Mesenchymal stem cell (in vitro differentiated cells and primary cell): ENCODE measurements at regions not wholly inside any gene's neighbourhood (a gene's known extent, or its start where the extent isn't known, plus 50 kb on each side); places are given as distances from the start of the nearest gene placed in this dataset.
"Not testable (repeated sequence)": the region's sequence is repeated elsewhere in the genome, so short reads cannot be mapped to it uniquely, and the experiment has no call there.

ENCODE experiments used
- DNase-seq: peaks from one replicate; pipeline ENCODE4 v3.0.0-alpha.2; 2013
- H2AFZ ChIP-seq: one replicate; pipeline ENCODE4 v1.6.1; 2013; ENCODE audit warnings: low read depth, mild to moderate bottlenecking, control low read depth, inconsistent platforms, low read length, moderate library complexity
- H2AK5ac ChIP-seq: 2 replicates; pipeline ENCODE4 v1.6.1; 2013; ENCODE audit warnings: low read length, moderate library complexity, mild to moderate bottlenecking, inconsistent platforms; ENCODE audit not compliant: severe bottlenecking
- H2BK120ac ChIP-seq: one replicate; pipeline ENCODE4 v1.6.1; 2013; ENCODE audit warnings: low read depth, mild to moderate bottlenecking, inconsistent platforms, low read length, moderate library complexity
- H2BK12ac ChIP-seq, 2 experiments: one replicate each; pipeline ENCODE4 v1.6.1; 2013; ENCODE audit warnings: inconsistent platforms in 2 of 2, low read length in 2 of 2, mild to moderate bottlenecking in 2 of 2, moderate library complexity in 2 of 2, control low read depth in 1 of 2
- H2BK15ac ChIP-seq: one replicate; pipeline ENCODE4 v1.6.1; 2013; ENCODE audit warnings: mild to moderate bottlenecking, low read depth, inconsistent platforms; ENCODE audit not compliant: poor library complexity, severe bottlenecking
- H2BK5ac ChIP-seq: 2 replicates; pipeline ENCODE4 v1.6.1; 2013; ENCODE audit warnings: low read depth, mild to moderate bottlenecking, low read length, control low read depth, inconsistent platforms; ENCODE audit not compliant: poor library complexity, severe bottlenecking
- H3K14ac ChIP-seq, 2 experiments: one replicate each; pipeline ENCODE4 v1.6.1; 2013; ENCODE audit warnings: inconsistent platforms in 2 of 2, low read length in 2 of 2, control low read depth in 1 of 2, mild to moderate bottlenecking in 1 of 2, moderate library complexity in 1 of 2
- H3K18ac ChIP-seq, 2 experiments: one replicate each; pipeline ENCODE4 v1.6.1; 2013; ENCODE audit warnings: inconsistent platforms in 2 of 2, low read length in 2 of 2, control low read depth in 1 of 2, low read depth in 1 of 2, mild to moderate bottlenecking in 1 of 2
- H3K23ac ChIP-seq, 2 experiments: one replicate each; pipeline ENCODE4 v1.6.1; 2013; ENCODE audit warnings: inconsistent platforms in 2 of 2, low read length in 2 of 2, mild to moderate bottlenecking in 2 of 2, moderate library complexity in 2 of 2, control low read depth in 1 of 2
- H3K27ac ChIP-seq: 2 replicates; pipeline ENCODE4 v1.5.1; 2013; ENCODE audit warnings: mild to moderate bottlenecking, moderate library complexity, low read length, control low read depth, inconsistent platforms; ENCODE audit not compliant: poor library complexity, severe bottlenecking
- H3K27me3 ChIP-seq, 2 experiments: 2 replicates each; pipeline versions ENCODE4 v1.6.1 to v1.7.0; 2013; ENCODE audit warnings: low read length in 2 of 2, mild to moderate bottlenecking in 2 of 2, moderate library complexity in 2 of 2, control low read depth in 1 of 2, inconsistent platforms in 1 of 2; ENCODE audit not compliant: control insufficient read depth in 1 of 2, insufficient read depth in 1 of 2
- H3K36me3 ChIP-seq, 2 experiments: 2 replicates each; pipeline versions ENCODE4 v1.6.1 to v1.7.0; 2013; ENCODE audit warnings: low read length in 2 of 2, control low read depth in 1 of 2, inconsistent platforms in 1 of 2, low read depth in 1 of 2, mild to moderate bottlenecking in 1 of 2; ENCODE audit not compliant: insufficient read depth in 2 of 2, control insufficient read depth in 1 of 2
- H3K4ac ChIP-seq, 2 experiments: one replicate each; pipeline ENCODE4 v1.6.1; 2013; ENCODE audit warnings: inconsistent platforms in 2 of 2, low read length in 2 of 2, mild to moderate bottlenecking in 2 of 2, moderate library complexity in 2 of 2, control low read depth in 1 of 2, low read depth in 1 of 2
- H3K4me1 ChIP-seq: 2 replicates; pipeline ENCODE4 v1.6.1; 2013; ENCODE audit warnings: low read depth, low read length, control low read depth; ENCODE audit not compliant: control insufficient read depth, insufficient read depth
- H3K4me2 ChIP-seq: 2 replicates; pipeline ENCODE4 v1.6.1; 2013; ENCODE audit warnings: low read length, mild to moderate bottlenecking, inconsistent platforms; ENCODE audit not compliant: poor library complexity, severe bottlenecking
- H3K4me3 ChIP-seq, 2 experiments: 2 replicates each; pipeline versions ENCODE4 v1.5.1 to v1.7.0; 2013; ENCODE audit warnings: low read length in 2 of 2, mild to moderate bottlenecking in 2 of 2, control low read depth in 1 of 2, low read depth in 1 of 2; ENCODE audit not compliant: insufficient read depth in 1 of 2
- H3K79me1 ChIP-seq: replicated peaks from 2 replicates; pipeline ENCODE4 v1.6.1; 2013; ENCODE audit warnings: mild to moderate bottlenecking, control low read depth, low read length, inconsistent platforms; ENCODE audit not compliant: poor library complexity, severe bottlenecking
- H3K9ac ChIP-seq: 2 replicates; pipeline ENCODE4 v1.7.0; 2013; ENCODE audit warnings: mild to moderate bottlenecking, low read length, moderate library complexity
- H3K9me3 ChIP-seq: 2 replicates; pipeline ENCODE4 v1.7.0; 2013; ENCODE audit warnings: mild to moderate bottlenecking, low read length; ENCODE audit not compliant: control insufficient read depth
- H4K8ac ChIP-seq: one replicate; pipeline ENCODE4 v1.6.1; 2013; ENCODE audit warnings: inconsistent platforms, mild to moderate bottlenecking, low read length, moderate library complexity
- H4K91ac ChIP-seq: one replicate; pipeline ENCODE4 v1.6.1; 2013; ENCODE audit warnings: mild to moderate bottlenecking, low read length, inconsistent platforms
- WGBS: methylation state at CpG from one replicate; pipeline ENCODE4 v1.1.7; 2013; ENCODE audit warnings: mixed read lengths; 5-methylcytosine and 5-hydroxymethylcytosine counted together

DNA sequence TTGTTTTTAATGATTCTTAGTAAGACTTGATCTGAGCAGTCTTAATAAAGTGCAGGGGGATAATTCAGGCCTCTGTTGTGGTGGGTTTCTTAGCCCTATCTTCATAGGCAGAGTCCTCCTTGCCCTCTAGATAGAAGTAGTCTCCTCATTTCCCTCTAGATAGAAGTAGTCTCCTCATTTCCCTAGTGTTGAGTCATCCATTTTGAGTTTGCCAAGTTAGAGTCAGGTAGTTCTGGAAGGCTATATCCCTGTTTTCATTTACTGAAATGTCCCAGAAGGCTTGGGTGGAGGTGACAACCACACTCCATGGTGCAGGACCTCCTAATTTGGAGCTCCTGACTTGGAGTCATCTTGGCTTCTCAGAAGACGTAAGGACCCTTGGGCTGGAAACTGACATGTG, 384.6 kb downstream of the MLLT3 start:
- no peaks in the 10 kb centered on the region for H3K36me3 ChIP-seq
- H3K79me1 ChIP-seq = no peaks in the 10 kb centered on the region
- H2BK5ac ChIP-seq = no peak overlapping the region
- no peak overlapping the region for H4K91ac ChIP-seq
- no peak overlapping the region for H3K4me2 ChIP-seq
- no peak overlapping the region for H3K9ac ChIP-seq
- H3K9me3 ChIP-seq = peaks cover 4% of the 10 kb centered on the region
- no peak for DNase-seq
- H3K4me3 ChIP-seq = no peak overlapping the region
- WGBS = 95% methylated on average over 1 of the region's 1 CpG
- H3K18ac ChIP-seq = no peak overlapping the region
- no peak overlapping the region for H2AK5ac ChIP-seq
- H3K27ac ChIP-seq = no peak overlapping the region
- H3K23ac ChIP-seq = no peak overlapping the region
- no peak overlapping the region for H2BK120ac ChIP-seq
- H2BK12ac ChIP-seq = no peak overlapping the region
- no peak overlapping the region for H4K8ac ChIP-seq
- peaks cover 6 to 41% of the 10 kb centered on the region in 2 experiments for H3K27me3 ChIP-seq
- no peak overlapping the region for H3K14ac ChIP-seq
- no peaks in the 10 kb centered on the region for H3K4me1 ChIP-seq
- no peak overlapping the region for H2AFZ ChIP-seq
- no peak overlapping the region for H3K4ac ChIP-seq
- H2BK15ac ChIP-seq = no peak overlapping the region

DNA sequence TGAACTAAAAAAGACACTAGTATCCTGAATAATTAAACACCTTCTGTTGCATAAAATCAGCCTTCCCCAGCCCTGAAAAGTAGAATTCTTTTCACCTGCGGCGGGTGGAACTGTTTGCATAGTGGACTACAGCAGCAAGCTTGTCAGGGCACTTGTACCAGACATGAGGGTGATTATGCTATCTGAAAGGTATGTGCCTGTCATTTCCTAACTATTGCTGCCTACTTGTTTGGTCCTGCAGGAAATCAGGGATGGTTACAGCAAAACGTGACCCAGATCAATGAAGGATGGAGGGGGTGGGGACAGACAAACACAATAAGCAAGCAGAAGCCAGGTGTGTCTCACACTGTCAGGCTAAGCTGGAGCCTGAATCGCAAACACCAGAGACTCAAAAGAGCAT, 385.6 kb downstream of the MLLT3 start:
- DNase-seq = no peak

DNA sequence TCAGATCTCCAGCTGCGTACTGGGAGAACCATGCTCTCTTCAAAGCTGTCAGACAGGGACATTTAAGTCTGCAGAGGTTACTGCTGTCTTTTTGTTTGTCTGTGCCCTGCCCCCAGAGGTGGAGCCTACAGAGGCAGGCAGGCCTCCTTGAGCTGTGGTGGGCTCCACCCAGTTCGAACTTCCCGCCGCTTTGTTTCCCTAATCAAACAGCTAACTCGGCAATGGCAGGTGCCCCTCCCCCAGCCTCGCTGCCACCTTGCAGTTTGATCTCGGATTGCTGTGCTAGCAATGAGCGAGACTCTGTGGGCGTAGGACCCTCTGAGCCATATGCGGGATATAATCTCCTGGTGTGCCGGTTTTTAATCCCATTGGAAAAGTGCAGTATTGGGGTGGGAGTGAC, 387.1 kb downstream of the MLLT3 start:
- WGBS = 96% methylated on average over 11 of the region's 11 CpGs
- not testable (repeated sequence) for H3K4me1 ChIP-seq

More for the DNA sequence above, 385.6 kb downstream of the MLLT3 start:
- H3K4ac ChIP-seq = no peak overlapping the region
- no peak overlapping the region for H3K4me2 ChIP-seq
- H3K4me3 ChIP-seq = no peak overlapping the region
- whole genome bisulfite sequencing = 83% methylated on average over 4 of the region's 4 CpGs
- no peak overlapping the region for H3K14ac ChIP-seq
- H4K8ac ChIP-seq = no peak overlapping the region
- no peak overlapping the region for H3K27ac ChIP-seq
- no peak overlapping the region for H2AK5ac ChIP-seq
- no peak overlapping the region for H3K9ac ChIP-seq
- no peak overlapping the region for H2BK15ac ChIP-seq
- no peak overlapping the region for H2BK120ac ChIP-seq
- H3K4me1 ChIP-seq = no peaks in the 10 kb centered on the region
- no peak overlapping the region for H2BK12ac ChIP-seq
- no peaks in the 10 kb centered on the region for H3K36me3 ChIP-seq
- H2AFZ ChIP-seq = no peak overlapping the region
- H3K18ac ChIP-seq = no peak overlapping the region
- no peaks in the 10 kb centered on the region for H3K79me1 ChIP-seq
- H3K27me3 ChIP-seq = peaks cover under 1 to 31% of the 10 kb centered on the region in 2 experiments
- H2BK5ac ChIP-seq = no peak overlapping the region
- peaks cover 4% of the 10 kb centered on the region for H3K9me3 ChIP-seq
- no peak overlapping the region for H3K23ac ChIP-seq
- no peak overlapping the region for H4K91ac ChIP-seq

DNA sequence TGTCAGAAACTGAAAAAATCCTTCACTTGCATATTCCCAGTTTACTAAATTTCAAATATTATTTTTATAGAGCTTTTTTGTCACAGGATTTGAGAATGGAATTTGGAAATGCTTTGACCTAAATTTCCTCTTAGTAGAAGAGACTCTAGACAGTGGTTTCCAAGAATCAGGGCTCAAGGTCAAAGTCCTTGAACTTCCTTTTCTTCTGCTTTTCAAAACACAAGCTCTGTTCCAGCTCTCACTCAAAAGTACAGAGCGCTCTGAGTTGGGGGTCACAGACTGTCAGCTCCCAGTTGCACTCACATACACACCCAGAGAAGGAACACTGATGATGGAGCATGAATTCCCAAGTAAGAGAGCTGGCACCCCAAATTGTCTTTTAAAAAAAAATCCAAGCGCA, 394.2 kb downstream of the MLLT3 start:
- Histone ChIP-seq H3K36me3 (no peaks in the 10 kb centered on the region), H3K23ac (no peak overlapping the region), H3K4me2 (no peak overlapping the region), H3K4me1 (no peaks in the 10 kb centered on the region), H4K91ac (no peak overlapping the region), H3K9ac (no peak overlapping the region), H3K14ac (no peak overlapping the region), H2BK5ac (no peak overlapping the region), H3K4ac (no peak overlapping the region), H4K8ac (no peak overlapping the region), H3K79me1 (no peaks in the 10 kb centered on the region), H2BK12ac (no peak overlapping the region), H3K27ac (no peak overlapping the region), H2BK15ac (no peak overlapping the region), H3K9me3 (no peaks in the 10 kb centered on the region), H3K27me3 (no peaks in the 10 kb centered on the region), H2AK5ac (no peak overlapping the region), H3K18ac (no peak overlapping the region), H2BK120ac (no peak overlapping the region), H3K4me3 (no peak overlapping the region), H2AFZ (no peak overlapping the region)
- no peak for DNase-seq
- WGBS = 100% methylated on average over 2 of the region's 2 CpGs

More for the DNA sequence above, 387.1 kb downstream of the MLLT3 start:
- not testable (repeated sequence) for H3K4ac ChIP-seq, H3K9ac ChIP-seq, H2BK15ac ChIP-seq, H3K27ac ChIP-seq, H3K79me1 ChIP-seq, H3K4me2 ChIP-seq, H3K4me3 ChIP-seq, H2BK120ac ChIP-seq, H3K18ac ChIP-seq, H2AFZ ChIP-seq, DNase-seq, H3K14ac ChIP-seq, H3K23ac ChIP-seq, H3K9me3 ChIP-seq, H2BK12ac ChIP-seq, H4K91ac ChIP-seq, H4K8ac ChIP-seq, H3K36me3 ChIP-seq, H2BK5ac ChIP-seq, H2AK5ac ChIP-seq
- peaks cover 0 to 16% of the 10 kb centered on the region in 2 experiments for H3K27me3 ChIP-seq
